Mucosa of descending colon (tissue), 3 donors: ENCODE measurements at regions not wholly inside any gene's neighbourhood (a gene's known extent, or its start where the extent isn't known, plus 50 kb on each side); places are given as distances from the start of the nearest gene placed in this dataset.

Source experiments
- ATAC-seq: fragments of 200-7000 bp; cut with Tn5 transposase; one replicate; pipeline ENCODE4 v1.9.1; 2020; ENCODE audit warnings: mild to moderate bottlenecking, moderate library complexity
- DNase-seq, 3 donors: peaks; one replicate each; pipeline ENCODE4 v3.0.0-alpha.2; 2020
- H3K36me3 ChIP-seq: fragments of 200-600 bp; one replicate; pipeline ENCODE4 v1.8.0; 2021; ENCODE audit warnings: low read depth, mild to moderate bottlenecking
- H3K4me1 ChIP-seq: fragments of 200-600 bp; one replicate; pipeline ENCODE4 v1.8.0; 2021; ENCODE audit warnings: low read depth, mild to moderate bottlenecking
- H3K4me3 ChIP-seq: fragments of 200-600 bp; one replicate; pipeline ENCODE4 v1.8.0; 2021; ENCODE audit warnings: mild to moderate bottlenecking
- H3K9me3 ChIP-seq: fragments of 200-600 bp; one replicate; pipeline ENCODE4 v1.8.0; 2021; ENCODE audit warnings: mild to moderate bottlenecking
- CTCF ChIP-seq: fragments of 200-600 bp; IDR thresholded peaks from one replicate; pipeline ENCODE4 v1.8.0; 2022; ENCODE audit warnings: antibody characterized with exemption, mild to moderate bottlenecking
- intact Hi-C, 2 donors: fragments of 100-400 bp; cut with DNase I in 1 of 2; cut with micrococcal nuclease in 1 of 2; formaldehyde crosslinking; loops; one replicate each; pipeline versions ENCODE4 v1.11.0 to v1.11.1; 2022; cut with DNase I, micrococcal nuclease
- donor health status: DM: no; HTN: no; CAD: no; lungs with moderate emphysema.
- donor health status: DM: no; HTN: no; CAD: no.
- donor health status: DM: no; HTN: yes; CAD: no.

- Histone ChIP-seq H3K36me3 (no peaks in the 10 kb centered on the region), H3K9me3 (no peaks in the 10 kb centered on the region), H3K4me1 (no peaks in the 10 kb centered on the region), H3K4me3 (no peak overlapping the region)
- no peak for DNase-seq
- no peak for ATAC-seq
- TF ChIP-seq CTCF = no peak
- intact Hi-C loops = no loop called here
Observed at GRCh38 chr18:39952816-39953215, 2002.2 kb upstream of the PIK3C3 start.

- intact Hi-C loops = no loop called here
- Histone ChIP-seq H3K9me3 (no peaks in the 10 kb centered on the region), H3K36me3 (no peaks in the 10 kb centered on the region), H3K4me1 (no peaks in the 10 kb centered on the region), H3K4me3 (no peak overlapping the region)
- TF ChIP-seq CTCF = no peak
- DNase-seq = no peak
- no peak for ATAC-seq
Observed at GRCh38 chr18:39951142-39951720, 2003.8 kb upstream of the PIK3C3 start.

DNA sequence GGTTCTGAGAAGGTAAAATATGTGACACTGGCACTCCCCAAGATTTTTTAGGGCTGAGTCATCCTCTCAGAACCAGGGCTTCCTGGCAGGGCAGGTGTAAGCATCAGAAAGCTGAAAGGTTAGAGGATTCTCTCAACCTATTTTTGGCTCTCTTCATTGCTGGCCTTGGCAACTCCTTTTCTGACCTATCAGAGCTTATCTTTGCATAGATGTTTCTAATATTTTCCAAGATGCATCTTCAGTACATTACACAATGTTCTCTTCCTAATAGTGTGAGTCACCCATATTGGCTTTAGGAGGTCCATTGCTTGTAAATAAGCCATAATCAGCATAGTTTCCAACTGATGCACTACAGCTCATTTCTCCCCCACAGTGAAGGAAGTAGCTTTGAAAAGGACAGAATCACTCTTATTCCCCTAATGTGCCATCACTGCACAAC is 2008.4 kb upstream of the PIK3C3 start:
- intact Hi-C loops = no loop called here
- ATAC-seq = no peak
- no peak for TF ChIP-seq CTCF
- H3K4me1 ChIP-seq = no peaks in the 10 kb centered on the region
- no peak overlapping the region for H3K4me3 ChIP-seq
- no peaks in the 10 kb centered on the region for H3K9me3 ChIP-seq
- H3K36me3 ChIP-seq = no peaks in the 10 kb centered on the region
- no peak for DNase-seq

DNA sequence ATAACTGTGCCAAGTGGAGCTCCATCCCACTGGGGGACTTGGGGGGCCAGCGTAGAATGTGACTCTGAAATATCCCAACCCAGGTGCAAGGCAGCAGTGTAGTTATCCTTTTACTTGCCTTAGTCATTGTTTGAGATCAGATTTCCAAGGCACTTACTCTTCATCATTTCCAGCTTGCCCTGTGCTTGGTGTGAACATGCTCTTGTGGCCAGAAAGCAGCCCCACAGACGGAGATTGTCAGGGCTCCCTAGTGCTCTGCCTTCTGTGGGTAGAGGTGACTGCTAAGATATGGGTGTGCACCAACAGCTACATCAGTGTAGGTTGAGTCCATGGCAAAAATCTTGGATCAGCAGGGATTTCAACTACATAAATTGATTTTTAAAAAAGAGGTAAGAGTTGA is 2010.0 kb upstream of the PIK3C3 start:
- ATAC-seq (no peak), DNase-seq (no peak)
- Histone ChIP-seq H3K36me3 (no peaks in the 10 kb centered on the region), H3K9me3 (no peaks in the 10 kb centered on the region), H3K4me3 (no peak overlapping the region), H3K4me1 (no peaks in the 10 kb centered on the region)
- no peak for TF ChIP-seq CTCF
- intact Hi-C loops = no loop called here

DNA sequence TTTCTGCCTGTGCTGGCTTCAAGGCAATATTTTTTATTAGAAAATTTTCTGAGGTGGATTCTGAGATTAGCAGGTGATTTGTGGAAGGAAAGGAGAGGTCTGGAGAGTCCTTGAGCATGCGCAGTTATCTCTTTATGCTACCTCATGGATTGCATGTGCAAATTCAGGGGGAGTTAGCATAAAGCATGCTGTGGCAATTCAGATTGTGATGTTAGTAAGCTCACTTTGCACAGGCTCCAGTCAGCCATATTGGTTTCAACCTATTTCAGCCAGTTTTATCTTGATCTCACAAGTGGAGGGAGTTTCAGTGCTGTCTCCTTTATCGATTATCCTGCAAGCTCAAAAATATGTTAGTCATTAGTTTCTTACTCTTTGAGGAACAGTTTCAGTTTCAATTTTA is 2012.3 kb upstream of the PIK3C3 start:
- ATAC-seq (no peak), DNase-seq (no peak)
- intact Hi-C loops = no loop called here
- Histone ChIP-seq H3K36me3 (no peaks in the 10 kb centered on the region), H3K9me3 (no peaks in the 10 kb centered on the region), H3K4me3 (no peak overlapping the region), H3K4me1 (no peaks in the 10 kb centered on the region)
- no peak for TF ChIP-seq CTCF
